SH-SY5Y (cell line): ENCODE measurements at regions not wholly inside any gene's neighbourhood (a gene's known extent, or its start where the extent isn't known, plus 50 kb on each side); places are given as distances from the start of the nearest gene placed in this dataset.

Experiments used
- GATA2 ChIP-seq: IDR thresholded peaks from 2 replicates; pipeline ENCODE4 v1.6.1; 2011; ENCODE audit warnings: mild to moderate bottlenecking, low read depth, low read length
- GATA3 ChIP-seq: IDR thresholded peaks from 2 replicates; pipeline ENCODE4 v1.6.1; 2011; ENCODE audit warnings: low read depth, mild to moderate bottlenecking, low read length, moderate library complexity

- no peak for TF ChIP-seq GATA3
These were observed 188.5 kb upstream of the ARGLU1 start for GRCh38 chr13:106756446-106756845.

- TF ChIP-seq GATA3 (no peak), GATA2 (no peak)
These were observed 187.6 kb upstream of the ARGLU1 start for GRCh38 chr13:106755542-106755941.

GRCh38 chr13:106753251-106753650 lies 185.3 kb upstream of the ARGLU1 start:
- TF ChIP-seq GATA3 = no peak
- no peak for TF ChIP-seq GATA2

GRCh38 chr13:106752584-106753170 lies 184.7 kb upstream of the ARGLU1 start:
- TF ChIP-seq GATA3 = no peak
- TF ChIP-seq GATA2 = no peak

GRCh38 chr13:106748785-106749184 lies 180.8 kb upstream of the ARGLU1 start:
- no peak for TF ChIP-seq GATA3
- no peak for TF ChIP-seq GATA2

GRCh38 chr13:106744516-106744915 lies 176.6 kb upstream of the ARGLU1 start:
- TF ChIP-seq GATA3 (no peak), GATA2 (no peak)

- TF ChIP-seq GATA2 (no peak), GATA3 (no peak)
These were observed 170.3 kb upstream of the ARGLU1 start for GRCh38 chr13:106738186-106738678.

GRCh38 chr13:106736941-106737340 lies 169.0 kb upstream of the ARGLU1 start:
- no peak for TF ChIP-seq GATA2
- TF ChIP-seq GATA3 = no peak

- TF ChIP-seq GATA3 (no peak), GATA2 (no peak)
These were observed 166.3 kb upstream of the ARGLU1 start for GRCh38 chr13:106734198-106734597.

- TF ChIP-seq GATA3 = no peak
- TF ChIP-seq GATA2 = no peak
These were observed 155.1 kb upstream of the ARGLU1 start for GRCh38 chr13:106723036-106723435.

- TF ChIP-seq GATA2 = no peak
- no peak for TF ChIP-seq GATA3
These were observed 154.7 kb upstream of the ARGLU1 start for GRCh38 chr13:106722620-106723019.

- TF ChIP-seq GATA2 = no peak
- no peak for TF ChIP-seq GATA3
These were observed 153.7 kb upstream of the ARGLU1 start for GRCh38 chr13:106721599-106721998.

GRCh38 chr13:106714271-106714982 lies 146.5 kb upstream of the ARGLU1 start:
- no peak for TF ChIP-seq GATA2

- no peak for TF ChIP-seq GATA3
- TF ChIP-seq GATA2 = no peak
These were observed 144.4 kb upstream of the ARGLU1 start for GRCh38 chr13:106712381-106712780.

GRCh38 chr13:106710266-106710665 lies 142.3 kb upstream of the ARGLU1 start:
- TF ChIP-seq GATA2 (no peak), GATA3 (no peak)
